GM18873 (cell line): ENCODE measurements at regions not wholly inside any gene's neighbourhood (a gene's known extent, or its start where the extent isn't known, plus 50 kb on each side); places are given as distances from the start of the nearest gene placed in this dataset.
"Not testable (repeated sequence)": the region's sequence is repeated elsewhere in the genome, so short reads cannot be mapped to it uniquely, and the experiment has no call there.

Source experiments
- ATAC-seq: cut with Tn5 transposase; IDR thresholded peaks from one replicate; pipeline ENCODE4 v1.9.1; 2021; ENCODE audit warnings: mild to moderate bottlenecking, moderate library complexity, moderate number of reproducible peaks; ENCODE audit not compliant: unreplicated experiment, low FRiP score

DNA sequence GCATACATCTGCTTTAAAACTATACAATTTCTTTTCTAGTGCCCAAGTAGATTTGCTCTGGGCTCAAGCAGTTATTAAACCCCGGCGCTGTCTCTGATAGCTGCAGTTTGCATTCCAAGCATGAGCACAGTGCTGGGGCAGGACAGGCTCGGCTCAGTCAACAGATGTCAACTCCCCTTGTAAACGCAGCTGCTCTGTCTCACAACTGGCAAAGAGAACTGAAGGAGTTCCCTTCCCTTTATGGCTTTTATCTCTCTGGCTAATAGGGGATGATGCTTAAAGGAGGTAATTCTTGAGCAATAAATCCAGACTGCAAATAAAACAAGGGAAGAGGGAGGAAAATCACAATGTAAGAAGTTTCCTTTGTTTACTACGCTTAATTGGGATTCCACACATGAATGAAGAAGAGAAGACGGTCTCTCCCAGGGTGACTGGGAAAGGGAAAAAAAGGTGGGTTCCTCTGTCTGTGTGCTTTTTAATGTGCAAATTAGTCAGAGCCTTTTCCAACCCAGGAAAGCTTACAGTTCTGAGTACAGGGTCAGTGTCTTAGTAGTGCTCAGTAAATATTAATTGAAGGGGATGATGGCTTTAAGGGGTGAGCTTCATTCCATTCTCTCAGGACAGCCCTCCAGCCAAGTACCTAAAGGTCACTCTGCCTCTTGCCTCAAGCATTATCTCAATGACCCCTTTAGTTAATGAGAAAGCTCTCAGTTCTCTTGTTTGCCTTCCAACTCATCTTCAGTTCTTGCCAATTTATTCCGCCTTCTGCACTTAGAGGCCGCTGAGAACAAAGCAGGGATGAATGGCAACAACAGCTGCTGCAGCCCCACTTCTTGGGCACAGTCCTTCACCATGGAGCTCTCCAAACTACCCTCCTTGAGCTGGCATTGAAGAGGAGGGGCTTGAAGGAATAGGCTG, 155.7 kb upstream of the JADE1 start:
- no peak for ATAC-seq

DNA sequence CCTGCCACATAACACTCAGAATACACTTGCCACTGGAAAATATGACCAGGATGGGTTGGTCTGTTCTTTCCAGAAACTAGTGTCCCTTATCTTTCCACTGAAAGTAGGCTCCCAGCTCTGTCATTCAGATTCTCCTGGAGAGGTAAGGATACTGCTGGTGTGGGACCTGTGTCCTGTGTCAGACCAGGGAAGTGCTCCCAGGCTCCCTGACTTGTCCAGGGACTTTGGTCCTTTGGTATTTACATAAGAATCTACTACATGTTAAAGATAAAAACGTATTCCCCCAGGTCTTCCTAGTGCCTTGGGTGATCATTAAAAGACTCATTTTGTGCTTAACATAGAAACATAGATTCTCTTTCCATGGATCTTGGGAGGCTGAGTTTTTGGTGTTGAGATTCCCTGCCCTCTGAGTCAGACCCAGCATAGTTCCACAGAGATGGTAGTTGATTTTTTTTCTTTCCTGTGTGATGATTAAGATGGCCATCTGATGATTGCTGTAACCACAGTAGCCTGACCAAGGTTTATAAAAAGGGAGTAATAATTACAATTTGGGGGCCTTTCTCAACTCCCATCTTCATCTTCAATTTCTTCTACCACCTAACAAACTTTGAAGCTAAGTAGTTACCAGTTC, 159.8 kb upstream of the JADE1 start:
- ATAC-seq, result no peak

DNA sequence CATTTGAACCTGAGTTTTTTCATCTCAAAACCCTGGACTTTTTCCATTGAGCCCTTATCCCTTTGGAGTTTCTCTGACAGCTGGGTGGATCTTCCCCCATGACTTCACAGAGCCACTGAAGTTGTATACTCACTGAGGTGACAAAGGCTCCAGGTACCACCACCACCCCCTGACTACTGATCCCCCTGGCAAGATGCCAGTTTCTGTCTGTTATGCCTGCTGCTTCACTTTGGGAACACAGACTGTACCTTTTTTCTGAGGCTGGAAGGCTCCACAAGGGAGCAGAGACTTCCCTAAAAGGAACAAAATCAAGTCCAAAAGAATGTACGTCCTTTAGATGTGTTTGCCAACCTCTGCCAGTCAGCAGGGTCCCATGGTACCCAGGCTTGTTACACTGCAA, 160.3 kb upstream of the JADE1 start:
- ATAC-seq, result no peak

DNA sequence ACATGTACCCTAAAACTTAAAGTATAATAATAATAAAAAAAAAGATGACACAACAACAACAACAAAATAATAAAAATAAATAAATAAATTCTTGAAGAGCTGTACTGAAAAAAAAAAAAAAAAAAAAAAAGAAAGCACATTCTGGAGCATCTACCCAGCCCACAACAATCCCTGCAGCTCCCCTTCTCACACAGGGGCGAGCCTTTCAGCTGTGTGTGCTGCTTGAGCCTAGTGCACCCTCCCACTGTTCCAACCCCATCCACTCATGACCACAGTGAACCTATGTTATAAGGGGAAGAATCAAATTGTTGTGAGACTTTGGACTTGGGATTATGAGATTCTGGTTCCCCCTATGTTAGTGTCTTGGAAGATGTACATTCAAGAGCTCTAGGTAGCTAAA, 161.5 kb upstream of the JADE1 start:
- no peak for ATAC-seq

DNA sequence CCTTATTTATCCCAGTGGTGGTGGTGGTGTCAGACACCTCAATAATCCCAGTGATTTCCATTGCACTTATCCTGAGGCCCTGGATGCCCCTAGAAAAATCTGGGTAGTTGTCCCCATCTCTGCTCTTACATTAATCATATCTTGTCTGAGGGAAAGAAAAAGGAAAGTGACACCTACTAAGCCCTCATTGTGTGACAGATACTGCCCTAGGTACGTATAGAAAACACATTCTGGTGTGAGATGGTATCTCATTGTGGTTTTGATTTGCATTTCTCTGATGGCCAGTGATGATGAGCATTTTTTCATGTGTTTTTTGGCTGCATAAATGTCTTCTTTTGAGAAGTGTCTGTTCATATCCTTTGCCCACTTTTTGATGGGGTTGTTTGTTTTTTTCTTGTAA, 162.6 kb upstream of the JADE1 start:
- not testable (repeated sequence) for ATAC-seq

DNA sequence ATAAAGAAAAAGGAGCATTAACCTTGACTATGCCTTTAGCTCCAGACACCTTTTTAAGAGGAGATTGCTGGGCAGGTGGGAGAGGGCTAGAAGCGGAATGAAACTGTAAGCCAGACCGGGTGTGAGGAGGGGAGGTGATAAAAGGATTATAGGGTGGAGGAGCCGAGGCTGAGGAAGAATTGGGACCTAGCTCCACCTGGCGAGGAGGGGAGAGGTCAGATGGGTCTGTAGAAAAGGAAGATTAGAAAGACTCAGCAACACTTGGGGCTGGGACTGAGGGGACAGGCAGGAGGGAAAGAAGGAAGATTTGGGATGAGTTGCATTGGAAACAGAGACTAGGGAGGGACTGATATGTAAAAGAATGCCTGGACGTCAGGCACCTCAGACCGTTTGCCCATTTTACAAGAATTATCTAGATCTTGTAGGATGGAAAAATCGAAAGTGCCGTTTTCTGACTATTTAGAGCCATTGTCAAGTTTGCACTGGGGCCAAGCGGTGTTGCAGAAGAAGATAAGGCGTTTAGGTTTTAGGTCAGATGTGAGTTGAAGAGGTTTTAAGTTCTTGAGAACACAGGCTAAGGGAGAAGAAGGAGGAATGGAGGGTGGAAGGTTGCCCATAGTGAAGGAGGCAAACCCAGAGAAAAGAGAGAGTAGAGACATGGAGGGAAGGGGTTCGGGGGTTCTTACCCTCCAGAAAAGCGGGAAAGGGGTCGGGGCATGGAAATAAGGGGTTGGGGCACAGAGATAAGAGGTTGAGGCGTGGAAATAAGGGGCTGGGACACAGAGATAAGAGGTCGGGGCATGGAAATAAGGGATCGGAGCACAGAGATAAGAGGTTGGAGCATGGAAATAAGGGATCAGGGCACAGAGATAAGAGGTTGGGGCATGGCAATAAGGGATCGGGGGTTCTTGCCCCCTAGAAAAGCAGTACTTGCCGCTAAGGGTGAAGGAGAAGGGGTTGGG, 164.5 kb upstream of the JADE1 start:
- not testable (repeated sequence) for ATAC-seq

DNA sequence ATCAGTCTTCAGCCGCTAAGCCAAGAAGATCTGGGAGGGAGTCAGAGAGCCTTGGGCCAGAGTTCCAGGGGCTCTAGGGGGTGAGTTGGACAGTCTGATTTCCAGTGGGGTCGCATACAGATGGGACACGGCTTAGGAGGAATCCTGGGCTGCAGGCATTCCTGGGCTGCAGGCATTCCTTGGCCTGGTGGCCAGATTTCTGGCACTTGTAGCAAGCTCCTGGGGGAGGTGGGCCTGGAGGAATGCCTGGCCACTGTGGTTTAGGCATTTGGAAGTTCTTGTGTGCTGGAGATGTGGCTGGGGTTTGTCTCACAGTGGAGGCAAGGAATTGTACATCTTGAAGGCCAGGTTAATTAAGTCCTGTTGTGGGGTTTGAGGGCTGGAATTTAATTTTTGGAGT, 165.4 kb upstream of the JADE1 start:
- not testable (repeated sequence) for ATAC-seq

DNA sequence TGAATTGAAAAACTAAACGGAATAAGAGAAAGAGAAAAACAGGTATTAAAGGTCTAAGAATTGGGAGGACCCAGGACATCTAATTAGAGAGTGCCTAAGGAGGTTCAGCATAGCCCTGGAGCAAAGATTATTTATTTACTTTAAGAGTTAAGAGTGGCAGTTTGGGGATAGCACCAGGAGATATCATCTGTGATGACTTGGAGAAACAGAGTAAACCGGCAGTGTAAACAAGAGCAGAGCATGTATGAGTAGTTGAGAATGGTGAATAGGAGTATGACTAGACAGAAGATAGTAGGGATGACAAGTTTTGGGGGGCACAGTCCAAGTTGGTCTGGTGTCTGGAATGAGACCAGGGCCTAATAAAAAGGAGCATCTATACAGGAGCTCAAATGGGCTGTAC, 167.9 kb upstream of the JADE1 start:
- not testable (repeated sequence) for ATAC-seq

DNA sequence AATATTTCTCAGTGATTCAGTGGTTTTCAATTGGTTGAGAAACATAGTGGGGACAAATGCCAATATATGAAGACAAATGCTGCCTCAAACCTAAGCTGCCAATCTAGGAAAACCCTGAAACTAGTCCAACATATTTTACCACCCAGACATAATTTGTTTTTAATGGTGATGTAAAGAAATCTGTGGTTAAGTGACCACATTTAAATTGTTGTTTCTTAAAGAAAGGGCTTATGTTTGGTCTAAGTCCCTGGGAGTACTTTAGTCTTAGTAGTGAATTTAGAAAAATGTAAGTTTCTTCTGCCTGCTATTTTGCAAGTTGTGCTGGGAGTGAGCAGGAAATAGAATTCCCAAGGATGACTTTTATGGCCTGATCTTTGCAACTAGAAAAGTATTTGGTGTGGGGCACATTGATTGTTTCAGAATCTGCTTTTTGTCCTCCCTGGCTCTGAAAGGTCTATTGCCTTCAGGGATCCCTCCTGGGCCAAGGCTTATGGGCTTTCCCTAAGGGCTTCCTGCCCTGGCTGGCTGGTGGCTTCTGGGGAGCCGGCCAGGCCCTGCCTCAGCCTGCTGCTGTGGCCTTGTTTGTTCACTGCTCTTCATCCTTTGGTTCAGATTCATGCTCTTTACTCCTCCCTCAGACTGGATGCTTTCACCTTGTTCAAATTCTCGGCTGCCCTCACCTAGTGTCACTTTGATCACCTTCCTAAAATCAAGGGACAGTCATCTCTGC, 169.8 kb upstream of the JADE1 start:
- no peak for ATAC-seq

DNA sequence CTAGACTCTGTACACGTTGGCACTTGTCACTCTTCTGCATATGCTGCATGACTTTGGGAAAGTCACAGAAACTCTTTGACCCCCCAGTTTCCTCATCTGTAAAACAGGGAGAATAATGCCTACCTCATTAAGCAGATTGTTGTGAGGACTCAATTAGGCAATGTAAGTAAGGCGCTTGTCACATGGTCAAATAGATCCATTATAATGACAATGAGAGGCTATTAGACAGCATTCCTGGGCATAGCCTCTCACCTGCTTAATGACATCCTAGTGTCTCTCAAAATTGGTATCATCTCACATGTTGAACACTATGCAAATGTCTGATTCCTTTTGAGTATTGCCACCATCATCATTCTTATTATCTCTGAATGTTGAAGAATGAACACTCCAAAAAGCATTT, 172.6 kb upstream of the JADE1 start:
- no peak for ATAC-seq

DNA sequence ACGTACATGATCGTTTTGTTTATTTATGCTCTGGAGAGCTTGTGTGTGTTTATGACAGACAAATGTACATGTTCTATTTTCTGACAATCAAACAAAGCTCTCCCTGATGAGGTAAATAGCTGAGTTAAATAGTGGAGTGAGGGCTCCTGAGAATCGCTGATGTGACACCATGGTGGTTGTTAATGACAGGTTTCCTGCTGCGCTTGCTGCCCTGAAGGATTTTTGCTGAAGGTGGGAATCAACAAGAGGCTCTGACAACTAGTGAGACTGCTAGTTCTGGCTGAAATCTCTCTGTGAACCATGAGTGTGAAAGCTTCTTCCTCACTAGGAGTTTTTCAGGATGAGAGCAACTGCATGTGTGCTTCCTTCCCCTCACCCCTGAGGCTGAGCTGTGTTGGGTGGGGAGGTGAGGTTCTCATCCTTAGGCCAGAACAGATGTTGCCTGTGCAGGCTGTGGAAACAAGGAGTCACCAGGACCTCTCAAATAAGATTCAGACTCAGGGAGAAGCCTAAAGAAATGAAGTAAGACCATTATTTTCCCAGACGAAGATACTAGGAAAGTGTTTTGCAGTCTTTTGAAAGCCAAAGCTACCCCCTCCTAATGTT, 173.4 kb upstream of the JADE1 start:
- no peak for ATAC-seq

DNA sequence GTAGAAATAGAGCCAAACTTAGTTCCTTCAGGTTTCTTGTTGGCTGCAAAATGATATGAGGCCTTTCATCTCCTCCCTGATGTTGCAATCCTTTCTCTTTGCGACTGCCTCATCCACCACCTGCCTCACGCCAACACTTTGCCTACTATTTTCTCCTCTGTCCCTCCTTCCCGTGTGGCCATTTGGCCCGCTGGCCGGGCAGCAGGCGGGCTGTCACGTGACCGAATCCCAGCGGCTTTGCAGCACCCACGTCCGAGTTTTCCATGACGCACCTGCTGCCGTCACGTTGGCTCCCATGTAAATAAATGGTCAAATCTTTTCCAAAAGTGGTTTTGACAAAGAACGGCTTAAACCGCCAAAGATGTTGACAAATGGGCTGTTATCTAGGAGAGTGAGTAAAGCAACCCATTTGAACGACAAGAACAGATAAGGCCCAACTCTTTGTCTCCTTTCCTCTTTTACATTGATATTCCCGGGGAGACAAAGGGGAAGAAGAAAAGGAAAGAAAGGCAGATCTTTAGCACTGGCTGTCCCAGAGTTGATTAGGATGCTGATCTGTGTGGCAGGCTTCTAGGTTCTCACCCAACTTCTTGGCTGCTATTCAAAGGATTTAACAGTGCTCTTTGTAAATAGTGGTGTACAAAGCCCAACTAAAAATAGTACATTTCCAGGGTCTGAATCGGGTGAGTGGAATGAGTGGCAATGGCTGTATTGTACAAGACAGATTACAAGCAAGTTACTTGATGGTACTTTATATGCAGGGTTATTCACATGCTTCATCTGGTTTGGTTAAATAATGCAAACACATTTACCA, 174.2 kb upstream of the JADE1 start:
- ATAC-seq, result no peak

DNA sequence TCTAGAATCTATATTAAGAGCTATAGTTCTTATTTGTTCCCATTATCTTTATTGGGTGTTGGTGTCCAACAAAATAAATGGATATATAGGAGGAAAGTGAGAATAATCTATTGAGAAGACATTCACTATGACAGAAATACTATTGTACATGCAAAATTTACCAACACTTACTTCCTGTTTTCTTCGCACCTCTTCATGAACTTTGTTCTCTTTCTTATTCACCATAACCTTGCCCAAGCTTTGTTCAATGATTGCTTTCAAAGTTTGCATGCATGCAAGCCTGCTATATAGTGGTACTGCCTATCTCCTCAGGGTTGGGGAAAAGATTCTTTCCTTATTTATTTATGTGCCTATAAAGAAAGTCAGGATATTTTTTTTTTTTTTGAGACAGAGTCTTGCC, 176.4 kb upstream of the JADE1 start:
- ATAC-seq, result no peak

DNA sequence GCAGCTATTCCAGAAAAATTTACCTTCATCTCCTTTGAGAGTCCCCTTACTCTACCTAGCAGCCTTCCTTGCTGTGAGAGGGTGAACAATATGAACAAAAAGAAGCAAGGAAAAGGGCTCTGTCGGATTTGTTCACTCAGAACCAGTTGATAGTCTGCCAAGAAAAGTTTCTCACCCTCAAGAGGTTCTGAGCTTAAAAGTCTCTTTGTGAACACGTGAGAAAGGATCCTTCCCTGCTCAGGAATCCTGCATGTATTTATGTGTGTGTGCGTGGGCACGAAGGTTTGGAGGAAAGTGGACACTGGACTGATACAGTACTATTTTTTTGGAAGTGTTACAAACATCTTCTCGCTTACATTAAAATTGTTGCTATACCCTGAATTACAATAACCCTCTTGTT, 178.6 kb upstream of the JADE1 start:
- ATAC-seq, result no peak

DNA sequence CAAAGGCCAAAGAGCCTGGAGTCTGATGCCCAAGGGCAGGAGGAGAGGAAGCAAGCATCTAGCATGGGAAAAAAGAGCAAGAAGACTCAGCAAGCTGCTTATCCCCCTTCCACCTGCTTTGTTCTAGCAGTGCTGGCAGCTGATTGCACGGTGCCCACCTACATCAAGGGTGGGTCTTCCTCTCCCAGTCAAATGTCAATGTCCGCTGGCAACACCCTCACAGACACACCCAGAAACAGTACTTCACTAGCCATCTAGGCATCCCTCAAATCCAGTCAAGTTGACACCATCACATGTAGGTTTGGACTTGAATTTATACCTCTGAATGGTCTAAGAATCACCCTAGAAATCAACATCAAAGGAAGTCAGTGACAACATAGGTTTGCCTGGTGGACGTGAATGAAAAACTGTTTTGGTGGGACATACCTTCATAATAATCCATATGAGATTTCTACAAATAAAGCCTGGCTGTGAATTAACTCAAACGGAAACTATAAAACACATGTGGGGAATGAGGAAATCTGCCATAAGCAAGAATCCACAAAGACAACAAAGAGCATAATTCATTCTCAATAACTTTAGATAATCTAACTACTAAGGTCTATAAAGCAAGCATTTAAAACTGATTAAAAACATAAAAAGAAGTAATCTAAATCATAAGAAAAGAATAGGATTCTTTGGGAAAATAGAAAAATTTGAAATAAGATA, 185.8 kb upstream of the JADE1 start:
- no peak for ATAC-seq

DNA sequence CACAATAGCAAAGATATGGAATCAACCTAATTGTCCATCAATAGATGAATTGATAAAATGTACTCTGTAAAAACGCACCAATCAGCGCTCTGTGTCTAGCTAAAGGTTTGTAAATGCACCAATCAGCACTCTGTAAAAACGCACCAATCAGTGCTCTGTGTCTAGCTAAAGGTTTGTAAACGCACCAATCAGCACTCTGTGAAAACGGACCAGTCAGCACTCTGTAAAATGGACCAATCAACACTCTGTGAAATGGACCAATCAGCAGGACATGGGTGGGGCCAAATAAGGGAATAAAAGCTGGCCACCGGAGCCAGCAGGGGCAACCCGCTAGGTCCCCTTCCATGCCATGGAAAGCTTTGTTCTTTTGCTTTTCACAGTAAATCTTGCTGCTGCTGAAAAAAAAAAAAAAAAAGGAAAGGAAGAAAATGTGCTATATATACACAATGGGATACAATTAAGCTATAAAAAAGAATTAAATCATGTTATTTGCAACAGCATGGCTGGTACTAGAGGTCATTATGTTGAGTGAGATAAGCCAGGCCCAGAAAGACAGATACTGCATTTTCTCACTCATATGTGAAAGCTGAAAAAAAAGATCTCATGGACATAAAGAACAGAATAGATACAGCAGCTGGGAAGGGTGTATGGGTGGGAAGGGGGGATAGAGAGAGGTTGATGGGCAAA, 189.1 kb upstream of the JADE1 start:
- not testable (repeated sequence) for ATAC-seq

DNA sequence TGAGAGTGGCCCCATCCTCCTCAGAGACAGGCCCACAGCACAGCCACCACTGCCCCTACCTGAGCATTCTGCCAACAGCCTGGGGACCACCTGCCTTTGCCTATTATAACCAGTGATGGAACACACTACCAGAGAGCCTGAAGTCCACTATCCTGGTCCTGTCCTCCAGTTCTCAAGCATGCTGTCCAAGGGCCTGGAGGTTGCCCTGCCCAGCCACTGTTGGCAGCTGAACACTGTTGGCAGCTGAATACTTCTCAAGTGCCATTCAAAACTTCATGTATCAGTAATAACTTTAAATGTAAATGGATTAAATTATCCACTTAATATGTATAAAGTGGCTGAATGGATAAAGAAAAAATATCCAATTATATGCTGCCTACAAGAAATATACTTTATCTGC, 194.3 kb upstream of the JADE1 start:
- ATAC-seq, result no peak

DNA sequence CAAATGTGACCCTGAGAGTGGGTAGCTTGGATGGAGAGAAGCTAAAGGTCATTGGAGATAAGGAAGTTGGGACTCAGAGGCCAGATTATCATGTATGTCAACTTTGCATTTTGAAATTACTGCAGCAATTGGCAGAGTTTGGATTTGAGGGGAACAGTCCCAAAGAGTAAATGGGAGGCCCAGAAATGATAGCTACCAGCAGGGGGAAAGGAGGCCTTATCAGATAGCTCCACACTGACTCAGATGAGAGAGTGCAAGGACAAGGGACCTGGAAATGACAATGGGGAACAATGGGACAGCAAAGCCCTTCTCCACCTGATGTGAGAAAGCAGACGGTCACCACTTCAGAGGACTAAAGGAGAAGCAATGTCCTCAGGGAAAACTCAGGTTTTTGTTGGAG, 201.5 kb upstream of the JADE1 start:
- no peak for ATAC-seq
